ENCODE measurements at regions not wholly inside any gene's neighbourhood (a gene's known extent, or its start where the extent isn't known, plus 50 kb on each side); places are given as distances from the start of the nearest gene placed in this dataset.

DNA sequence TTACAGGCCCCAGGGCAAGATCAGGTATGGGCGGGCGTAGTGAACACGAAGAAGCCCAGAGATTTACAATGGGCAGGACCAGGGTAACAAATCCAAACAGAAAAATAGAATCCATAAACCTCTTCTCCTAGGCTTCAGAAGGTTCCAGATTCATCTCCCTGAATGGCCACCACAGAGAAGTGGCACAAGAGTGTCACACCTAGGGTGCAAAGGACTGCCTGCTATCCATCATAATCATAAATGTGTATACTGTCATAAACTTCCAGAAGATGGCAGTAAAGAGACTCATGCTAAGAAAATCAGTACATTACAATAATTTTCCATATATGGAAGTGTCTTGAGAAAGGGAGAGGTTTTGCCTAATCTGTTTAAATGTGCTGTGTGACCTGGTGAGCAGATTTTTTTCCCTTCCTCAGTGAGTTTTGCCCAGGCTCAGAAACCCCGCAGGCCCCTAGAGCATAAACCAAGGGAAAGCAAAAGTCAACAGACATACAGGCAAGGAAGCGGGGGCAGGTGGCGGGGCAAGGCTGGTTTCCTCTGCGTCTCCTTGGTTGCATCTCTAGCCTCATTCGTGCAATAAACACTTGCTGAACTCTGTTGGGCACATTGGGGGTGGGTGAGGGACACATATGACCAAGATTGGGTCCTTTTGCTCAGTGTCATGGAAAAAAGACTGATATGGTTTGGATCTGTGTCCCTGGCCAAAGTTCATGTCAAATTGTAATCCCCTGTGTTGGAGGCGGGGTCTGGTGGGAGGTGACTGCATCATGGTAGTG lies 92.0 kb upstream of the CDH5 start:
- TF ChIP-seq POLR2AphosphoS5 (IDR thresholded peaks at IDR 0.05) (no peak), EP300 (IDR thresholded peaks at IDR 0.05) (no peak)
